A673 (cell line): ENCODE measurements at regions not wholly inside any gene's neighbourhood (a gene's known extent, or its start where the extent isn't known, plus 50 kb on each side); places are given as distances from the start of the nearest gene placed in this dataset.

Experiments used
- CTCF ChIP-seq: fragments of 300-800, 200-600 bp; sonication (generic); conservative IDR thresholded peaks from 2 replicates; pipeline ENCODE4 v1.5.1; 2017; ENCODE audit warnings: low read depth, mild to moderate bottlenecking, antibody characterized with exemption, low read length, moderate library complexity, mixed read lengths
- EZH2 ChIP-seq: fragments of 200-600 bp; sonication (generic); IDR thresholded peaks from 2 replicates; pipeline ENCODE4 v1.6.1; 2017; ENCODE audit warnings: borderline replicate concordance, low read depth, mild to moderate bottlenecking, mixed read lengths, antibody characterized with exemption, low read length; ENCODE audit not compliant: poor library complexity, severe bottlenecking

DNA sequence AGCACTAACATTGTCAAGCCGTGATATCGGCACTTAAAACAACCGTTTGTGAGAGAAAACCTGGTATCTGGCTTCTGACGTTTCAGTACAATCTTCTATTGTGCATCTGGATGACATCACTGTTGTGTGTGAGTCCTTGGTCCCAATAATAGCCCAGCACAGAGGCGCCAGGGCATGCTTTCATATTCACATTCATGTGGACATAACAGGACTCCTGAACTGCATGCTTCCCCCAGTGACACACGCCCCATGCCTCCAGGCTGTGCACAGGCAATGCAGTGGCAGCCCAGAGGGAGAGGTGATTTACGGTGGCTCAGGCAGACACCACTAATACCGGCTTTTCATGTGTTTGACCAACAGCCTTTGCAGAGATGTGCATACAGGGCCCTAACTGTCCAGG is 58.1 kb downstream of the MRPL57 start:
- no peak for TF ChIP-seq CTCF
- no peak for TF ChIP-seq EZH2
